Esophagus (tissue), 2 donors: ENCODE measurements at regions not wholly inside any gene's neighbourhood (a gene's known extent, or its start where the extent isn't known, plus 50 kb on each side); places are given as distances from the start of the nearest gene placed in this dataset.

Source experiments
- H3K27ac ChIP-seq, 2 donors: one replicate each; pipeline ENCODE4 v1.5.1; 2013; ENCODE audit warnings: low read depth in 2 of 2, mild to moderate bottlenecking in 2 of 2, inconsistent platforms in 1 of 2, low read length in 1 of 2, moderate library complexity in 1 of 2
- H3K27me3 ChIP-seq, 2 donors: one replicate each; pipeline ENCODE4 v1.6.1; 2013; ENCODE audit warnings: low read length in 2 of 2, control low read depth in 1 of 2, mild to moderate bottlenecking in 1 of 2; ENCODE audit not compliant: insufficient read depth in 2 of 2, control insufficient read depth in 1 of 2
- H3K36me3 ChIP-seq, 2 donors: one replicate each; pipeline ENCODE4 v1.6.1; 2013; ENCODE audit warnings: low read length in 1 of 2; ENCODE audit not compliant: control insufficient read depth in 2 of 2, insufficient read depth in 2 of 2
- H3K4me1 ChIP-seq, 2 donors: one replicate each; pipeline ENCODE4 v1.6.1; 2013; ENCODE audit warnings: low read length in 1 of 2; ENCODE audit not compliant: control insufficient read depth in 2 of 2, insufficient read depth in 2 of 2
- H3K4me3 ChIP-seq, 2 donors: one replicate each; pipeline ENCODE4 v1.5.1; 2013; ENCODE audit warnings: low read length in 2 of 2, mild to moderate bottlenecking in 2 of 2, low read depth in 1 of 2, moderate library complexity in 1 of 2
- H3K9me3 ChIP-seq, 2 donors: one replicate each; pipeline ENCODE4 v1.6.1; 2013; ENCODE audit warnings: mild to moderate bottlenecking in 2 of 2, low read depth in 1 of 2, low read length in 1 of 2, moderate library complexity in 1 of 2; ENCODE audit not compliant: control insufficient read depth in 2 of 2, insufficient read depth in 1 of 2
- WGBS, 2 donors: extraction: QIAGEN DNeasy Blood & Tissue Kit; methylation state at CpG; one replicate each; pipeline ENCODE4 v1.1.7; 2013; 5-methylcytosine and 5-hydroxymethylcytosine counted together
- donor health status: healthy with polysubstance abuse.
- donor health status: Bipolar disorder and iron deficiency.

- H3K4me3 ChIP-seq: no peak overlapping the region
- no peaks in the 10 kb centered on the region for H3K36me3 ChIP-seq
- H3K27ac ChIP-seq: no peak overlapping the region
- H3K9me3 ChIP-seq: no peaks in the 10 kb centered on the region
- peaks cover 0 to 6% of the 10 kb centered on the region in 2 donors for H3K4me1 ChIP-seq
- 68 to 80% methylated on average over 22 of the region's 22 CpGs for WGBS, 2 donors
- no peaks in the 10 kb centered on the region for H3K27me3 ChIP-seq
These were observed 137.3 kb upstream of the GSE1 start for GRCh38 chr16:85475691-85476300.

GRCh38 chr16:85476389-85476788 is 136.7 kb upstream of the GSE1 start:
- Histone ChIP-seq H3K9me3 (no peaks in the 10 kb centered on the region), H3K4me3 (no peak overlapping the region), H3K36me3 (no peaks in the 10 kb centered on the region), H3K27ac (no peak overlapping the region), H3K4me1 (peaks cover 0 to 6% of the 10 kb centered on the region in 2 donors), H3K27me3 (no peaks in the 10 kb centered on the region)
- 86% methylated on average over 11 of the region's 11 CpGs for WGBS, 2 donors

GRCh38 chr16:85477801-85478363 is 135.2 kb upstream of the GSE1 start:
- Histone ChIP-seq H3K27ac (no peak overlapping the region), H3K36me3 (peaks cover 0 to 4% of the 10 kb centered on the region in 2 donors), H3K4me3 (no peak overlapping the region), H3K4me1 (peaks cover 0 to 6% of the 10 kb centered on the region in 2 donors), H3K9me3 (no peaks in the 10 kb centered on the region), H3K27me3 (no peaks in the 10 kb centered on the region)
- 86 to 87% methylated on average over 22 to 24 of the region's 24 CpGs for WGBS, 2 donors

GRCh38 chr16:85479972-85480726 is 133.0 kb upstream of the GSE1 start:
- Histone ChIP-seq H3K27ac (no peak overlapping the region), H3K4me3 (no peak overlapping the region), H3K27me3 (no peaks in the 10 kb centered on the region), H3K36me3 (peaks cover 0 to 7% of the 10 kb centered on the region in 2 donors), H3K9me3 (no peaks in the 10 kb centered on the region), H3K4me1 (peaks cover 0 to 5% of the 10 kb centered on the region in 2 donors)
- 72 to 86% methylated on average over 25 to 26 of the region's 26 CpGs for WGBS, 2 donors

- Histone ChIP-seq H3K36me3 (peaks cover 0 to 7% of the 10 kb centered on the region in 2 donors), H3K9me3 (no peaks in the 10 kb centered on the region), H3K4me3 (no peak overlapping the region), H3K27ac (no peak overlapping the region), H3K27me3 (no peaks in the 10 kb centered on the region), H3K4me1 (peaks cover 0 to 2% of the 10 kb centered on the region in 2 donors)
- WGBS, 2 donors: 85 to 87% methylated on average over 18 of the region's 18 CpGs
These were observed 132.4 kb upstream of the GSE1 start for GRCh38 chr16:85480727-85481101.

- WGBS, 2 donors: 98 to 100% methylated on average over 1 of the region's 1 CpG
- Histone ChIP-seq H3K4me1 (peaks cover 0 to 1% of the 10 kb centered on the region in 2 donors), H3K27ac (no peak overlapping the region), H3K4me3 (no peak overlapping the region), H3K9me3 (no peaks in the 10 kb centered on the region), H3K36me3 (peaks cover 0 to 7% of the 10 kb centered on the region in 2 donors), H3K27me3 (no peaks in the 10 kb centered on the region)
These were observed 131.9 kb upstream of the GSE1 start for GRCh38 chr16:85481206-85481605.

GRCh38 chr16:85481738-85482137 is 131.4 kb upstream of the GSE1 start:
- 90% methylated on average over 19 of the region's 19 CpGs for WGBS, 2 donors
- H3K9me3 ChIP-seq: no peaks in the 10 kb centered on the region
- no peak overlapping the region for H3K4me3 ChIP-seq
- no peaks in the 10 kb centered on the region for H3K4me1 ChIP-seq
- no peak overlapping the region for H3K27ac ChIP-seq
- peaks cover 0 to 7% of the 10 kb centered on the region in 2 donors for H3K36me3 ChIP-seq
- H3K27me3 ChIP-seq: no peaks in the 10 kb centered on the region

GRCh38 chr16:85483424-85483823 is 129.7 kb upstream of the GSE1 start:
- H3K4me3 ChIP-seq: no peak overlapping the region
- WGBS, 2 donors: 85 to 90% methylated on average over 19 of the region's 19 CpGs
- H3K4me1 ChIP-seq: no peaks in the 10 kb centered on the region
- no peaks in the 10 kb centered on the region for H3K27me3 ChIP-seq
- no peak overlapping the region for H3K27ac ChIP-seq
- peaks cover 0 to 7% of the 10 kb centered on the region in 2 donors for H3K36me3 ChIP-seq
- H3K9me3 ChIP-seq: no peaks in the 10 kb centered on the region

- no peaks in the 10 kb centered on the region for H3K9me3 ChIP-seq
- no peak overlapping the region for H3K4me3 ChIP-seq
- no peaks in the 10 kb centered on the region for H3K27me3 ChIP-seq
- no peaks in the 10 kb centered on the region for H3K4me1 ChIP-seq
- H3K27ac ChIP-seq: no peak overlapping the region
- WGBS, 2 donors: 86 to 87% methylated on average over 30 of the region's 30 CpGs
- H3K36me3 ChIP-seq: peaks cover 0 to 7% of the 10 kb centered on the region in 2 donors
These were observed 128.5 kb upstream of the GSE1 start for GRCh38 chr16:85484347-85485300.
